ENCODE measurements at regions not wholly inside any gene's neighbourhood (a gene's known extent, or its start where the extent isn't known, plus 50 kb on each side); places are given as distances from the start of the nearest gene placed in this dataset.

GRCh38 chr7:46080595-46081159, 159.6 kb upstream of the IGFBP3 start:
- TF ChIP-seq CTCF (IDR thresholded peaks at IDR 0.05; ENCODE audit: low read depth, low read length) (no peak), POLR2A (IDR thresholded peaks at IDR 0.05; ENCODE audit: extremely low read depth, insufficient read length) (no peak), MAX (IDR thresholded peaks at IDR 0.05; ENCODE audit: low read depth, low read length) (no peak), MYC (IDR thresholded peaks at IDR 0.05; ENCODE audit: low read depth, low read length) (no peak)
